ENCODE measurements at regions not wholly inside any gene's neighbourhood (a gene's known extent, or its start where the extent isn't known, plus 50 kb on each side); places are given as distances from the start of the nearest gene placed in this dataset.

- Histone ChIP-seq H3K9me1 (ENCODE audit: insufficient read depth, low read length) (peaks cover 5% of the 10 kb centered on the region; the same call in 1 of the 2 replicates), H3K27ac (ENCODE audit: insufficient read depth, low read length) (no peak overlapping the region), H3K4ac (ENCODE audit: low read depth, low read length) (no peak overlapping the region), H3K9ac (ENCODE audit: low read depth, low read length) (no peak overlapping the region), H3K4me3 (ENCODE audit: insufficient read depth, low read depth, low read length) (no peak overlapping the region), H4K8ac (ENCODE audit: low read depth in 2 of 2, low read length in 2 of 2) (no peak overlapping the region), H2AFZ (replicated peaks; ENCODE audit: low read length, poor library complexity) (no peak overlapping the region), H3K79me1 (ENCODE audit: low read depth in 1 of 2, low read length in 2 of 2) (no peaks in the 10 kb centered on the region), H2AK9ac (replicated peaks; ENCODE audit: low read depth, low read length, poor library complexity) (no peak overlapping the region), H2BK5ac (ENCODE audit: low read depth, low read length, poor library complexity, severe bottlenecking) (no peak overlapping the region), H3K14ac (replicated peaks; ENCODE audit: low read depth, low read length) (0 out of 2 replicates have a peak overlapping the region, but pooled peaks have one; percentile 36), H3K4me1 (ENCODE audit: control insufficient read depth, insufficient read depth, low read length) (peaks cover 2% of the 10 kb centered on the region; the same call in 1 of the 2 replicates), H3K4me2 (ENCODE audit: low read depth, low read length) (no peak overlapping the region), H2BK15ac (ENCODE audit: low read depth, low read length) (no peak overlapping the region), H4K91ac (ENCODE audit: insufficient read depth, low read depth, low read length) (no peak overlapping the region), H2BK120ac (ENCODE audit: low read depth, low read length) (peak overlapping the region; percentile 60; the same call in 1 of the 2 replicates), H4K20me1 (ENCODE audit: insufficient read depth, low read length) (no peaks in the 10 kb centered on the region), H3K23ac (ENCODE audit: low read depth, low read length) (no peak overlapping the region), H2AK5ac (ENCODE audit: low read depth, low read length) (no peak overlapping the region), H4K5ac (ENCODE audit: low read depth, low read length) (no peak overlapping the region), H3K27me3 (ENCODE audit: control insufficient read depth, insufficient read depth, low read length) (no peaks in the 10 kb centered on the region), H3K9me3 (ENCODE audit: control insufficient read depth, insufficient read depth, low read length) (no peaks in the 10 kb centered on the region), H2BK20ac (ENCODE audit: low read depth, low read length) (peak overlapping the region; percentile 30; the same call in 1 of the 2 replicates), H3K18ac (ENCODE audit: low read depth, low read length) (no peak overlapping the region), H3K36me3 (ENCODE audit: control insufficient read depth, insufficient read depth, low read length) (no peaks in the 10 kb centered on the region), H3K56ac (ENCODE audit: extremely low read depth, insufficient read depth, low read length) (no peak overlapping the region)
- DNase-seq = no peak
- no TSS peak for BruUV-seq (replicated peaks)
- POLR2A ChIA-PET (ENCODE audit: unreplicated experiment) = no interaction called here
- TF ChIP-seq MAFK (IDR thresholded peaks at IDR 0.05; ENCODE audit: low read depth, low read length) = no peak
- no peak for TF ChIP-seq NFE2L2 (IDR thresholded peaks at IDR 0.05; ENCODE audit: low read depth, low read length)
- no peak for TF ChIP-seq FOS (IDR thresholded peaks at IDR 0.05; ENCODE audit: low read depth, low read length)
- no peak for TF ChIP-seq CEBPB (IDR thresholded peaks at IDR 0.05; ENCODE audit: low read depth, low read length)
- TF ChIP-seq MXI1 (IDR thresholded peaks at IDR 0.05; ENCODE audit: borderline replicate concordance, low read depth, low read length) = no peak
- TF ChIP-seq CTCF (conservative IDR thresholded peaks at IDR 0.05; ENCODE audit: low read depth, low read length) = no peak
- no peak for TF ChIP-seq RAD21 (IDR thresholded peaks at IDR 0.05; ENCODE audit: low read length)
- no peak for TF ChIP-seq POLR2A (IDR thresholded peaks at IDR 0.05; ENCODE audit: low read depth, low read length)
- TF ChIP-seq CHD1 (IDR thresholded peaks at IDR 0.05; ENCODE audit: low read depth, low read length) = no peak
- in situ Hi-C loops (cut with MboI; ENCODE audit: low sequenced_read_pairs) = no loop called here
- intact Hi-C loops (cut with micrococcal nuclease) = no loop called here
- dilution Hi-C loops (cut with HindIII; ENCODE audit: low sequenced_read_pairs, unreplicated experiment) = no loop called here
- CTCF ChIA-PET = no interaction called here
- ATAC-seq (ENCODE audit: low read depth) = no peak
- WGBS, 2 experiments (ENCODE audit: extremely low coverage in 2 of 2, insufficient read length in 1 of 2) = 92% methylated on average over 2 of the region's 2 CpGs; no CpG with 5 or more reads in 1 of the 2 experiments
Measured at GRCh38 chr1:215004121-215004827, 78.3 kb upstream of the KCNK2 start.

All from IMR-90 (cell line).